SH-SY5Y (cell line): ENCODE measurements at regions not wholly inside any gene's neighbourhood (a gene's known extent, or its start where the extent isn't known, plus 50 kb on each side); places are given as distances from the start of the nearest gene placed in this dataset.

Source experiments
- GATA2 ChIP-seq: IDR thresholded peaks from 2 replicates; pipeline ENCODE4 v1.6.1; 2011; ENCODE audit warnings: mild to moderate bottlenecking, low read depth, low read length
- GATA3 ChIP-seq: IDR thresholded peaks from 2 replicates; pipeline ENCODE4 v1.6.1; 2011; ENCODE audit warnings: low read depth, mild to moderate bottlenecking, low read length, moderate library complexity

DNA sequence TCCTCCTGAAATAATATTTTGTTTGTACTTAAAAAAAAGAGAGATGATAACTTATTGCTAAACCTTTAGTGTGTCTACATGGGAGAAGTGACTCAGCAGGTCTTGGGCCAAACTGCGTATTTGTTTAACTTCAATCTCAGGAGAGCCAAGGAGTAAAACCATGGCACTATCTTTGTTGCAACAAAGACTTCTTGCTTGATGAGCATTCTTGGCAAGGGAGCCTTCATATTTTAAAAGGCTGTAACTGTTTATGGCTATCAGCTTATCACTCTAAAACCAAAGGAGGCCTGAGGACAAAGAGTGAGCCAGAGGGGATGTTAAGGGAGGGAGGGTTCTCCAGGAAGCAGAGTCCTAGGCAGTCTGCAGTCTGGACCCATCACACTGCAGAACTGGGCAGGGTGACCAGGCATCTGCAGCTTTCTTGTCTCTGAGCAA is 216.2 kb upstream of the S1PR3 start:
- no peak for TF ChIP-seq GATA3
- no peak for TF ChIP-seq GATA2
